ENCODE measurements at regions not wholly inside any gene's neighbourhood (a gene's known extent, or its start where the extent isn't known, plus 50 kb on each side); places are given as distances from the start of the nearest gene placed in this dataset.

DNA sequence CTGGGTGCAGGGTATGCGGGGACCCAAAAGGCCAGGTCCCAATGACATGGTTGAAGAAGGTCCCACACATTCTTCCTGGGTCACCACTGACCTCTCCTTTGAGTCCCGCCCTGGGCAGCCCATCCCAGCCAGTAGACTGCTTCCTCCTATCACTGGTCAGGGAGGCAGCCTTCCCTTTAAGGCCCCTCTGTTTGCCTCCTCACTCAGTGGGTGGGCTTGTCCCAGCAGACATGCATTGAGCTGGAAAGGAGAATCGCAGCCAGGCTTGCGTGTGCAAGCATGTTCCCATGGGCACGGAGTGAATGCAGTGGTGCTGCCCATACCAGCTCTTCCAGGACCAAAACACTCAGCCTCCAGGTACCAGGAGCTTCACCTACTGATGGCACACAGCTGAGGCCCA, 162.4 kb upstream of the SYT13 start:
- Histone ChIP-seq H3K4me1 (no peaks in the 10 kb centered on the region), H3K4me3 (no peak overlapping the region), H3K9me3 (no peaks in the 10 kb centered on the region), H3K36me3 (replicated peaks) (no peaks in the 10 kb centered on the region), H3K27me3 (ENCODE audit: low read depth) (no peaks in the 10 kb centered on the region)
- DNase-seq (ENCODE audit: low spot score in 2 of 2) = no peak
- in situ Hi-C loops (cut with MboI; ENCODE audit: low sequenced_read_pairs) = no loop called here

- H3K4me3 ChIP-seq = no peak overlapping the region
- in situ Hi-C loops (cut with MboI; ENCODE audit: low sequenced_read_pairs) = no loop called here
- H3K36me3 ChIP-seq (replicated peaks) = no peaks in the 10 kb centered on the region
- H3K9me3 ChIP-seq = no peaks in the 10 kb centered on the region
- no peak for DNase-seq (ENCODE audit: low spot score in 2 of 2)
- H3K27me3 ChIP-seq (ENCODE audit: low read depth) = no peaks in the 10 kb centered on the region
- no peaks in the 10 kb centered on the region for H3K4me1 ChIP-seq
Observed at GRCh38 chr11:45446998-45447397, 160.9 kb upstream of the SYT13 start.

DNA sequence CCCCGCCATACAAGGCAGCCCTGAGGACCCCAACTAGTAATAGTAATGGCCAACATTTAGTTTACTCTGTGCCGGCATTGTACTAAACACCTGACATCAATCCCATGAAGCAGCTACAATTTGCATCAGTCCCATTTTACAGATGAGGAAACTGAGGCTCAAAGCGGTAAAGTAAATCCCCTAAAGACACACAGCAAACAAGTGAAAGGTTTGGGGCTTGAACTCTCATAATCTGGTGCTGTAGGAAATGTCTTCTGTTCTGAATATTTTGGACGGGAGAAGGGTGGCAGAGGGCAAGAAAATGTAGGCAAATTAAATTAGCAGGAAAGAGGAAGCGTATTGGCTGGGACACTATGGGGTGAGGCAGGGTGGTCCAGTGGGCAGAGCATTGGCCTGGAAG, 160.3 kb upstream of the SYT13 start:
- H3K4me3 ChIP-seq = no peak overlapping the region
- no peaks in the 10 kb centered on the region for H3K9me3 ChIP-seq
- DNase-seq (ENCODE audit: low spot score in 2 of 2) = no peak
- no peaks in the 10 kb centered on the region for H3K36me3 ChIP-seq (replicated peaks)
- H3K4me1 ChIP-seq = no peaks in the 10 kb centered on the region
- no peaks in the 10 kb centered on the region for H3K27me3 ChIP-seq (ENCODE audit: low read depth)
- in situ Hi-C loops (cut with MboI; ENCODE audit: low sequenced_read_pairs) = no loop called here

DNA sequence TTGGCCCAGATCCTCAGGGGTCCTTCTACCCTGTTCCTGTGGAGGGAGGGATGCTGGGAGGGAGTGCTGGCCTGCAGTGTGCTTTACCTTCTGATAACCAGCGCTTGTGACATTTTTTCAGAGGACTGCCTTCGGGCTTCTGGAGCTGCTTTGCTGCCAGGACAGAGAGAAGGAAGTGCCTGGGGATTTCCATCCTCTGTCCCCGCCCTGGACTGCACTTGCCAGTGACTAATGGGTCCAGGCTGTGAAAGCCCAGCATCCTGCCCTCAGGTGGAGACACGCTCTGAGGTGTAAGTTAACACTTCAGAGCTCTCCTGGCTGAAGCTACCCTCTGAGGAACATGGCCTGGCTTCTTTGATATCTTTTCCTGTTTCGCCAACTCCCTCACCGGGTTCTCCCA, 158.7 kb upstream of the SYT13 start:
- Histone ChIP-seq H3K9me3 (no peaks in the 10 kb centered on the region), H3K27me3 (ENCODE audit: low read depth) (no peaks in the 10 kb centered on the region), H3K4me3 (no peak overlapping the region), H3K36me3 (replicated peaks) (no peaks in the 10 kb centered on the region), H3K4me1 (no peaks in the 10 kb centered on the region)
- in situ Hi-C loops (cut with MboI; ENCODE audit: low sequenced_read_pairs) = no loop called here
- no peak for DNase-seq (ENCODE audit: low spot score in 2 of 2)

GRCh38 chr11:45440111-45440510, 154.0 kb upstream of the SYT13 start:
- Histone ChIP-seq H3K9me3 (0 out of 2 replicates have a peak, but pooled peaks cover 4% of the 10 kb centered on the region), H3K4me1 (no peaks in the 10 kb centered on the region), H3K4me3 (no peak overlapping the region), H3K27me3 (ENCODE audit: low read depth) (no peaks in the 10 kb centered on the region; the same call in 1 of the 2 replicates), H3K36me3 (replicated peaks) (no peaks in the 10 kb centered on the region)
- no peak for DNase-seq (ENCODE audit: low spot score in 2 of 2)
- in situ Hi-C loops (cut with MboI; ENCODE audit: low sequenced_read_pairs) = no loop called here

- DNase-seq (ENCODE audit: low spot score in 2 of 2) = no peak
- H3K9me3 ChIP-seq = 0 out of 2 replicates have a peak, but pooled peaks cover 4% of the 10 kb centered on the region
- H3K4me3 ChIP-seq = no peak overlapping the region
- in situ Hi-C loops (cut with MboI; ENCODE audit: low sequenced_read_pairs) = no loop called here
- no peaks in the 10 kb centered on the region for H3K36me3 ChIP-seq (replicated peaks)
- H3K27me3 ChIP-seq (ENCODE audit: low read depth) = peaks cover 9% of the 10 kb centered on the region; the same call in 1 of the 2 replicates
- H3K4me1 ChIP-seq = no peaks in the 10 kb centered on the region
Observed at GRCh38 chr11:45436966-45437365, 150.8 kb upstream of the SYT13 start.

- Histone ChIP-seq H3K4me1 (no peaks in the 10 kb centered on the region), H3K4me3 (no peak overlapping the region), H3K9me3 (0 out of 2 replicates have a peak, but pooled peaks cover 4% of the 10 kb centered on the region), H3K36me3 (replicated peaks) (no peaks in the 10 kb centered on the region), H3K27me3 (ENCODE audit: low read depth) (peaks cover 12% of the 10 kb centered on the region)
- in situ Hi-C loops (cut with MboI; ENCODE audit: low sequenced_read_pairs) = no loop called here
- DNase-seq (ENCODE audit: low spot score in 2 of 2) = no peak
Observed at GRCh38 chr11:45436118-45436517, 150.0 kb upstream of the SYT13 start.

DNA sequence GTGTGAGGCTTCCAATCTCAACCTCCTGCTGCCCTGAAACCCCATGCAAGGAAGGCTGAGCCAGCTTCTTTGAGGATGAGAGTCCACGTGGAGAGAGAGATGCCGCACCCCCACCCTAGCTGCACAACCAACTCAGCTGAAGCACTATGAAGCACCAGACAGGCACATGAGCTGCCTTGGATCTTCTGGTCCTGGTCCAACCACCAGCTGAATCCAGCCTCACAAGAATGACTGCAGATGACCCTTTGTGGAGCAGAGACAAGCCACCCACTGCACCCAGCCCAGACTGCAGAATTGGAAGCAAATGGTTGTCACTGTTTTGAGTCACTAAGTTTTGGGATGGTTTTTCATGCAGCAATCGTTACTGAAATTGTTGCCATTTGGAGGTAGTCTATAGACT, 149.6 kb upstream of the SYT13 start:
- DNase-seq (ENCODE audit: low spot score in 2 of 2) = no peak
- peaks cover 12% of the 10 kb centered on the region for H3K27me3 ChIP-seq (ENCODE audit: low read depth)
- in situ Hi-C loops (cut with MboI; ENCODE audit: low sequenced_read_pairs) = no loop called here
- H3K4me1 ChIP-seq = no peaks in the 10 kb centered on the region
- H3K4me3 ChIP-seq = no peak overlapping the region
- no peaks in the 10 kb centered on the region for H3K36me3 ChIP-seq (replicated peaks)
- 0 out of 2 replicates have a peak, but pooled peaks cover 4% of the 10 kb centered on the region for H3K9me3 ChIP-seq

- Histone ChIP-seq H3K27me3 (ENCODE audit: low read depth) (peaks cover 17% of the 10 kb centered on the region), H3K36me3 (replicated peaks) (no peaks in the 10 kb centered on the region), H3K9me3 (no peaks in the 10 kb centered on the region), H3K4me3 (no peak overlapping the region), H3K4me1 (no peaks in the 10 kb centered on the region)
- in situ Hi-C loops (cut with MboI; ENCODE audit: low sequenced_read_pairs) = no loop called here
- DNase-seq (ENCODE audit: low spot score in 2 of 2) = no peak
Observed at GRCh38 chr11:45432910-45433309, 146.8 kb upstream of the SYT13 start.

DNA sequence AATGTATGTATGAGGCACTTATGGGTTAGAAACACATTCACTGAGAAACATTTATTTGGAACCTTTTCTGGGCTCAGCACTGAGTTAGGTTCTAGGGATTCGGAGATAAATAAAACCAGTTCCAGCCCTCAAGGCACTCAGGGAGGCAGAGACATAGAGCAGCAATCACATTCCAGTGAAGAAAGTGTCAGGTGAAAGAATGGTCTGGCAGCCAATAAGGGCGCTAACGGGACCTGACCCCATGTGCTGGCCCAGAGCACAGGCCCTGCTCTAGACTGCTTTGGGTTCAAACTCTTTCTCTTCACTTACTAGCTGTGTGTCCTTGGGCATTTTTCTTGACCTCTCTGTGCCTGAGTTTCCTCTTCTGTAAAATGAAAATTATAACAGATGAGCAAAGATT, 146.0 kb upstream of the SYT13 start:
- no peak overlapping the region for H3K4me3 ChIP-seq
- in situ Hi-C loops (cut with MboI; ENCODE audit: low sequenced_read_pairs) = no loop called here
- no peaks in the 10 kb centered on the region for H3K36me3 ChIP-seq (replicated peaks)
- no peaks in the 10 kb centered on the region for H3K4me1 ChIP-seq
- no peak for DNase-seq (ENCODE audit: low spot score in 2 of 2)
- H3K27me3 ChIP-seq (ENCODE audit: low read depth) = peaks cover 17% of the 10 kb centered on the region
- no peaks in the 10 kb centered on the region for H3K9me3 ChIP-seq

- no peak for DNase-seq (ENCODE audit: low spot score in 2 of 2)
- H3K27me3 ChIP-seq (ENCODE audit: low read depth) = peaks cover 17% of the 10 kb centered on the region
- H3K4me3 ChIP-seq = no peak overlapping the region
- in situ Hi-C loops (cut with MboI; ENCODE audit: low sequenced_read_pairs) = no loop called here
- H3K9me3 ChIP-seq = no peaks in the 10 kb centered on the region
- no peaks in the 10 kb centered on the region for H3K36me3 ChIP-seq (replicated peaks)
- H3K4me1 ChIP-seq = no peaks in the 10 kb centered on the region
Observed at GRCh38 chr11:45431046-45432018, 145.2 kb upstream of the SYT13 start.

GRCh38 chr11:45430361-45430760, 144.2 kb upstream of the SYT13 start:
- H3K9me3 ChIP-seq = no peaks in the 10 kb centered on the region
- H3K4me3 ChIP-seq = no peak overlapping the region
- H3K4me1 ChIP-seq = no peaks in the 10 kb centered on the region
- no peak for DNase-seq (ENCODE audit: low spot score in 2 of 2)
- no peaks in the 10 kb centered on the region for H3K36me3 ChIP-seq (replicated peaks)
- in situ Hi-C loops (cut with MboI; ENCODE audit: low sequenced_read_pairs) = no loop called here
- H3K27me3 ChIP-seq (ENCODE audit: low read depth) = peaks cover 17% of the 10 kb centered on the region

- no peaks in the 10 kb centered on the region for H3K4me1 ChIP-seq
- in situ Hi-C loops (cut with MboI; ENCODE audit: low sequenced_read_pairs) = no loop called here
- no peaks in the 10 kb centered on the region for H3K36me3 ChIP-seq (replicated peaks)
- no peak for DNase-seq (ENCODE audit: low spot score in 2 of 2)
- H3K27me3 ChIP-seq (ENCODE audit: low read depth) = peaks cover 17% of the 10 kb centered on the region
- no peak overlapping the region for H3K4me3 ChIP-seq
- H3K9me3 ChIP-seq = no peaks in the 10 kb centered on the region
Observed at GRCh38 chr11:45429719-45430118, 143.6 kb upstream of the SYT13 start.

GRCh38 chr11:45428541-45429230, 142.5 kb upstream of the SYT13 start:
- H3K9me3 ChIP-seq = no peaks in the 10 kb centered on the region
- in situ Hi-C loops (cut with MboI; ENCODE audit: low sequenced_read_pairs) = no loop called here
- DNase-seq (ENCODE audit: low spot score in 2 of 2) = no peak
- H3K4me3 ChIP-seq = no peak overlapping the region
- no peaks in the 10 kb centered on the region for H3K36me3 ChIP-seq (replicated peaks)
- H3K27me3 ChIP-seq (ENCODE audit: low read depth) = peaks cover 13% of the 10 kb centered on the region
- no peaks in the 10 kb centered on the region for H3K4me1 ChIP-seq
